Esophagus muscularis mucosa (tissue), 4 donors: ENCODE measurements at regions not wholly inside any gene's neighbourhood (a gene's known extent, or its start where the extent isn't known, plus 50 kb on each side); places are given as distances from the start of the nearest gene placed in this dataset.

Source experiments
- DNase-seq: peaks from one replicate; pipeline ENCODE4 v3.0.0-alpha.2; 2017; ENCODE audit errors: extremely low spot score
- H3K27ac ChIP-seq, 4 donors: fragments of 200-600 bp; sonication (generic); replicated peaks in 1 of 4; 1 replicate in 3 of 4; 2 replicates in 1 of 4; pipeline ENCODE4 v1.5.1; 2016 to 2019; ENCODE audit warnings: mild to moderate bottlenecking in 1 of 4
- H3K27me3 ChIP-seq, 4 donors: fragments of 200-600 bp; sonication (generic); one replicate each; pipeline versions ENCODE4 v1.5.1 to v1.6.0; 2016 to 2019
- H3K36me3 ChIP-seq, 4 donors: fragments of 200-600 bp; sonication (generic); one replicate each; pipeline ENCODE4 v1.5.1; 2016 to 2019
- H3K4me1 ChIP-seq, 4 donors: fragments of 200-600 bp; sonication (generic); one replicate each; pipeline ENCODE4 v1.5.1; 2016 to 2019
- H3K4me3 ChIP-seq, 4 donors: fragments of 200-600 bp; sonication (generic); 1 replicate in 2 of 4; 2 replicates in 2 of 4; pipeline ENCODE4 v1.5.1; 2016 to 2019; ENCODE audit warnings: mild to moderate bottlenecking in 4 of 4, moderate library complexity in 1 of 4
- H3K9me3 ChIP-seq, 4 donors: fragments of 200-600 bp; sonication (generic); 1 replicate in 3 of 4; 2 replicates in 1 of 4; pipeline ENCODE4 v1.5.1; 2016 to 2019
- CTCF ChIP-seq, 3 experiments: fragments of 200-600 bp in 2 of 3; fragments of 450-650 bp in 1 of 3; sonication (generic) in 2 of 3; IDR thresholded peaks; one replicate each; pipeline ENCODE4 v1.5.1; 2017 to 2019; ENCODE audit warnings: antibody characterized with exemption in 3 of 3, mild to moderate bottlenecking in 2 of 3, moderate library complexity in 1 of 3
- EP300 ChIP-seq: sonication (generic); formaldehyde crosslinking; IDR thresholded peaks from one replicate; pipeline ENCODE4 v1.6.1; 2017; ENCODE audit warnings: antibody characterized with exemption
- POLR2A ChIP-seq: fragments of 450-650 bp; IDR thresholded peaks from one replicate; pipeline ENCODE4 v1.6.1; 2017; ENCODE audit warnings: antibody characterized with exemption, moderate library complexity, mild to moderate bottlenecking, low read depth
- POLR2AphosphoS5 ChIP-seq, 2 donors: sonication (generic); formaldehyde crosslinking; IDR thresholded peaks; one replicate each; pipeline ENCODE4 v1.6.1; 2017; ENCODE audit warnings: antibody characterized with exemption in 2 of 2
- WGBS: methylation state at CpG from one replicate; pipeline ENCODE4 v1.1.5; 2018; 5-methylcytosine and 5-hydroxymethylcytosine counted together
- intact Hi-C: fragments of 100-400 bp; cut with DNase I; formaldehyde crosslinking; loops from one replicate; pipeline ENCODE4 v1.15.1; 2023

DNA sequence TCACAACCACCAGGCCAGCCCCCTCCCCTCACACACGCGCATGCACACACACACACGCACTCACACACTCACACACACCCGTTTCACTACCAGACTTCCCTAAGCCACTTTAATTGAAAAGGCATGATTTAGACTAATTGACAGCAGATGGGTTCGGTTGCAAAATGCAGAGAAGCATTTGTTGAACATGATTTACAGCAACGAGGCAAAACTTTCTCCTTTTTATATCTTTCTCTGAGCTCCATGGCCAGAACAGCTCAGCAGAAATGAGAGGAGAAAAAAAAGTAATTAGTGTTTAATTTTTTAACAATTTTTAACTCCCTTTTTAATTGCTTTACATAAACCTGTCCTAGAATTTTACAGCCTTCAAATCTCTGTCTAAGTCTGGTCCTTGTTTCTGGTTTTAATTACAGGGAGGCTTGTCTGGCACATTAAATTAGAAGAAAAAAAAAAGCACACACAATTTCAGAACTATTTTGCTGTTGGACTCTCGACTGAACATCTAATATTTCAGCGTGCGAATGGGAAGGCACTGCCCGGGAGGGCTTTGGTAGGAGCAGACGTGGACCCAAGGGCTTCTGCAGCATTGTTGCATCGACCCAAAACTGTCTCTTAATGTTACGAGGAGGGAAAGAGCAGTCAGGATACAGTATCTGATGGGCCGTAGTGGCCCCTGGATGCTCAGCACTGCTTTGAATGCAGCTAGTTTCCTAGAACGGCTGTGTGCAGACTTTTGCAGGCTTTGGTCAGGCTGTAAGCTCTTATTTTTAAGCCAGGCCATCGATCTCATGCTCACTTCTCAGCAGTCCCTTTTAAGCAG is 255.9 kb downstream of the SOX9 start:
- no peak for DNase-seq
- 74% methylated on average over 16 of the region's 16 CpGs for WGBS
- Histone ChIP-seq H3K27ac (no peak overlapping the region), H3K4me3 (no peak overlapping the region), H3K9me3 (no peaks in the 10 kb centered on the region), H3K36me3 (no peaks in the 10 kb centered on the region), H3K4me1 (peaks cover 3 to 9% (median 8%) of the 10 kb centered on the region in 4 donors), H3K27me3 (peaks cover 0 to 13% (median 0%) of the 10 kb centered on the region in 4 donors)
- intact Hi-C loops, result no loop called here
- no peak for TF ChIP-seq POLR2AphosphoS5 (IDR thresholded peaks at IDR 0.05)
- TF ChIP-seq POLR2A, result no peak
- TF ChIP-seq CTCF (IDR thresholded peaks at IDR 0.05), result no peak
- TF ChIP-seq EP300, result no peak

- TF ChIP-seq POLR2A (no peak), EP300 (no peak), POLR2AphosphoS5 (IDR thresholded peaks at IDR 0.05) (no peak), CTCF (IDR thresholded peaks at IDR 0.05) (no peak)
- H3K4me1 ChIP-seq, result peaks cover 3 to 14% (median 9%) of the 10 kb centered on the region in 4 donors
- H3K27me3 ChIP-seq, result peaks cover 0 to 21% (median 0%) of the 10 kb centered on the region in 4 donors
- no peak overlapping the region for H3K4me3 ChIP-seq
- H3K9me3 ChIP-seq, result no peaks in the 10 kb centered on the region
- no peaks in the 10 kb centered on the region for H3K36me3 ChIP-seq
- no peak for DNase-seq
- WGBS, result 71% methylated on average over 17 of the region's 23 CpGs
- no peak overlapping the region for H3K27ac ChIP-seq
- intact Hi-C loops, result no loop called here
These were observed 257.9 kb downstream of the SOX9 start for GRCh38 chr17:72378414-72379390.

DNA sequence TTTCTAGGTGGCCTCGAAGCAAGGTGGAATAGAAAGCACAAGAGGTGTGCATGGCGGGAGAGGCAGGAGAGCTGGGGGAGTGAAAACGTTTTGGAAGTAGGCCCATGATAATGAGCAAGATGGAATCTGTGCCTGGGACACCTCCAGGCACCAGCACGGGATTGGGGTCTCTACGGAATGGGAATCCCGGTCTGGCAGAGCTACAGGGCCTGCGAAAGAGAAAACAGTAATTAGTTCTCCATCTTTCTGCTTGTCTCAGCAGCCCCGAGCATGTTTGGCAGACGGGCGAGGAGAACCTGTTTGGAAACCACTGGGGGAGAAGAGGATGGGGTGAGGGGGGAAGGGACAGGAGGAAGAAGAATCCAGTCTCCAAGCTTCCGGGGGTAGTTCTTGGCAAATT is 258.7 kb downstream of the SOX9 start:
- no peak for TF ChIP-seq POLR2AphosphoS5 (IDR thresholded peaks at IDR 0.05)
- no peak for TF ChIP-seq POLR2A
- no peak for TF ChIP-seq EP300
- TF ChIP-seq CTCF (IDR thresholded peaks at IDR 0.05), result no peak
- DNase-seq, result no peak
- peaks cover 0 to 21% (median 0%) of the 10 kb centered on the region in 4 donors for H3K27me3 ChIP-seq
- peaks cover 0 to 7% (median 2%) of the 10 kb centered on the region in 4 donors for H3K4me1 ChIP-seq
- H3K4me3 ChIP-seq, result no peak overlapping the region
- no peak overlapping the region for H3K27ac ChIP-seq
- intact Hi-C loops, result no loop called here
- H3K36me3 ChIP-seq, result no peaks in the 10 kb centered on the region
- 72% methylated on average over 11 of the region's 11 CpGs for WGBS
- H3K9me3 ChIP-seq, result no peaks in the 10 kb centered on the region

DNA sequence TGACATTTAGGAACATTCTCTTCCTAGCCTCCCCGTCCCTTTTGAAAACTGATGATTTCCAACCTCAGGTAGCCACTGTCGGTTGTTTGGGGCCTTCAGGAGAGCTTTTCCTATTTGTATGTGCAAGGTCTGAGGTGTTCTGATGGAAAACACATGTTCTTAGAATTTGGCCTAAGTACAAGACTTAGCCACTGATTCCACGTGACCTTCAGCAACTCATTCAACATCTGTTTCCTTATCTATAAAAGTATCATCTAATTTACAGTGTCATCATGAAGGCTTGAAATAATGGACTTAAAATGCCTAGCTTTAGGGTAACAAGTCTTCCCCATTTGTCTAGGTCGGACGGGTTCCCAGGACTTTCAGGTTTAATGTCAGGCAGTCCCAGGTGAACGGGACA is 259.3 kb downstream of the SOX9 start:
- no peak for DNase-seq
- H3K27ac ChIP-seq, result no peak overlapping the region
- intact Hi-C loops, result no loop called here
- TF ChIP-seq POLR2A (no peak), EP300 (no peak), CTCF (IDR thresholded peaks at IDR 0.05) (no peak), POLR2AphosphoS5 (IDR thresholded peaks at IDR 0.05) (no peak)
- no peak overlapping the region for H3K4me3 ChIP-seq
- no peaks in the 10 kb centered on the region for H3K9me3 ChIP-seq
- WGBS, result 93% methylated on average over 6 of the region's 6 CpGs
- H3K4me1 ChIP-seq, result peaks cover 0 to 7% (median 2%) of the 10 kb centered on the region in 4 donors
- H3K36me3 ChIP-seq, result no peaks in the 10 kb centered on the region
- peaks cover 0 to 21% (median 0%) of the 10 kb centered on the region in 4 donors for H3K27me3 ChIP-seq
